Embryonic facial prominence (tissue), 1 donor: ENCODE measurements at regions not wholly inside any gene's neighbourhood (a gene's known extent, or its start where the extent isn't known, plus 50 kb on each side); places are given as distances from the start of the nearest gene placed in this dataset.

Experiments used
- DNase-seq: peaks from one replicate; pipeline ENCODE4 v3.0.0-alpha.2; 2016; ENCODE audit errors: extremely low spot score

DNA sequence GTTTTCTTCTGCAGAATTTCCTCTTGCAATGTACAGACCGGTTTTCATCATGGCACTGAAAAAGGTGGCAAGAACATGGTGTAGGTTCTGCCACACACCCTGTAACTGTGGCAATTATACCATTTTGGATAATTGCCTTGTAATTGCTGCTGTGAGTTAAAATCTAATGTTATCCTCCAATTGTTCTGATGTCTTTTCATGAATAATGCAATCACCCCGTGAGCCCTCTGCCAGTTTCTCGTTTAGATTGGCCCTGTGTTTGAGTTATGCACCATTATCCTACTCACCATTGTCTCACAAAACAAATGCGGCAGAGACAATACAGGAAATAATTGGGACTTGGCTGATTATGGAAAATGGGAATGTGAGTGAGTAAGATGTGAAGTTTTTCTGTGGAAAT lies 61.8 kb upstream of the MTNR1B start:
- DNase-seq, result no peak

DNA sequence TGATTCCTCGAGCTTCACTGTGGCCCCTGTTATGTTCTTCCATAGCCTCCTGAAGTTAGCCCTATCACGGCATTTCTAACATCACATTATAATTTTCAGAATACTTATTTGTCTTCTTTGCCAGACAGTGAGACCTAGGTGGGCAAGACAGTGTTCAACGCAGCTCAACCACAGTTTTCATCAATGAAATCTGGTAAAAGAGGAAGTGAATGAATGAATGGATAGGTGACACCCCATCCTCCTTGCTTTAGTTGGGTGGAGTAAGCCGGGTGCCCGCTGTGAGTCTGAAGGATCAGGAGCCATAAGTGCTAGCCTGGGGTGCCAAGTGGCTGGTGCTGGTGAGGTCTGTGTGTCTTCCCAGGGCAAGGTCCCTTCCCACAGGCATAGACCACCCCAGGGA lies 60.2 kb upstream of the MTNR1B start:
- no peak for DNase-seq

DNA sequence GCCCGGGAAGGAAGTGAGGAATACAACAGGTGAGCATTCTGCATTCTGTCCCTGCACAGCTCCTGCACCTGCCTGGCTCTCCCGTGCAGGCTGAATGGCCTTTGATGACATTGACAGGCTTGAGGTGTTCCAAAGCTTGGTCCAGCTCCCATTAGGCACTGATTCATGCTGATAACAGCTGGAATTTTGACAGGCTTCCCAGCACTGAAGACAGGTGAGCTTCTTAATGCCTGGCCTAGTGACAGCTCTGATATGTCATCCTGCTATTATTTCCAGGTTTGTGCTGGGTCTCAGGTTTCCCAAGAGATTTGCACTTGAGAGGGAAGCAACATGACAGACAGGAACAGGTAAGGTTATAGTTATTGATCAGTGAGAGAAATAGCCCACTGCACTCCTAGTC lies 58.0 kb upstream of the MTNR1B start:
- no peak for DNase-seq

DNA sequence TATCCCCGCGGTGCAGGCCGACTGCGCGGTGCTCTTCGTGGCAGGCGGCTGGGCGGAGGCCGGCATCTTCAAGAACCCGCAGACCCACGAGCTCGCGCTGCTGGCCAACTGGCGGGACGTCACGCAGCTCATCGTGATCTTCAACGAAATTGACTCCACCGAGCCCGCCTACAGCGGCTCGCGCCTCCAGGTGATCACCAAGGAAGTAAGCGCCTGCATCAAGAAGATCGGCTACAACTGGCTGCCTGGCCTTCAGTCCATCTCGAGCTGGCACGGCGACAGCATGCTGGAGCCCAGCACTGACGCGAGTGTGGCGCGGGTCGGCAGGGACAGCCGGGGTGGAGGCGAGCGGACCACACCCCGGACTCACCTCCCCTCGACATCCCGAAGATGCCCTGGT lies 53.9 kb upstream of the MTNR1B start:
- DNase-seq, result no peak

DNA sequence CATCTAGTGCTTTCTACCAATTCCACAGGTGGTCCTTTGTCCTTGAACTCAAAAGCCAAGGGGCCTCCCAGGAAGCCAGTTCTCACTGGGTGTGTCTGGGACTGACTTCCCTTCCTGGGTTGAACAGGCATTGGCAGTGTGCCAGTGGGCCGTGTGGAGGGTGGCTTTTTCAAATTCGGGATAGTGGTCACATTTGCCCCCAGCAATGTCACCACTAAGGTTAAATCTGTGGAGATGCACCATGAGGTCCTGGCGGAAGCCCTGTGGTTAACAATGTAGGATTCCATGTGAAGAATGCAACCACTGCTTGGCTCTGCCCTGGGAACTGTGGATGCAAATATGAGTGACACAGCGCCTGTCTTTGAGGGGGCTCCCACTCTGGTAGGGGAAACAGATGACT lies 53.2 kb upstream of the MTNR1B start:
- no peak for DNase-seq

DNA sequence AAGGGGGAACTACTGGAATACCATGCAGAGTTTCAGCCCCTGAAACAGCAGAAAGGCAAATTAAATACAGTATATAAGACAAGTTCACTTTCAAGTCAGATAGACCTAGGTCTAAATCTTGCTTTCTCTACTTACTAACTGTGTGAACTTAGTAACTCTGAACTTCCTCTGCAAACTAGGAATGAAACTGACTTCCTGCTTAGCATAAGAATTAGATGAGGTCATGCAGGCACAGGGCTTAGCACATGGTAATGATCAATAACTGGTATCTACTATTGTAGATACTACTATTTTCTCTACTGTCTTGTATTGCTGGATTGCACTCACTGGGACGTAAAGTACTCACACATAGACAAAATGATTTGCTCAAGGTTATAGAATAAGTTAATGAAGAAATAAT lies 51.5 kb upstream of the MTNR1B start:
- no peak for DNase-seq

DNA sequence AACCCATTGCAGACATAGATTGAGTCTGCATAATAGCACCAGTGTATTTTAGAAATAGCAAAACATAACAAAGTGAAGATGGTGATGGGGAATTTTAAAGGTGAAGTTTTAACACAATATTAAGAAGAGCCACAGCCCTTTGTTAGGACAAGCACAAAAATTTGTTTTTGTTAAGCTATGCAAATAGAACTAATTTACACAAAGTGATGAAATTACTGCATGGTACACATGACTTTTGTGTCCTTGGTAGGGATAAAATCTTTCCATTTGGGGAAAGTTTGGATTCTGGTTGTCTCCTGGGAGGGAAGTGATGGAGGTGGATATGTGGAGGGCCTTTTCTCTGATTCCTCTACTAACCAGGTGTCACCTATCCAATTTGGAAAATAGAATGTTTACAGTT lies 50.4 kb upstream of the MTNR1B start:
- no peak for DNase-seq
